ENCODE measurements at regions not wholly inside any gene's neighbourhood (a gene's known extent, or its start where the extent isn't known, plus 50 kb on each side); places are given as distances from the start of the nearest gene placed in this dataset.

GRCh38 chr18:6489977-6490376 is 75.3 kb upstream of the L3MBTL4 start:
- no peaks in the 10 kb centered on the region for H3K36me3 ChIP-seq (ENCODE audit: control insufficient read depth, insufficient read depth, low read length)
- no peak overlapping the region for H3K27ac ChIP-seq (ENCODE audit: low read length)
- H3K27me3 ChIP-seq (ENCODE audit: control insufficient read depth, insufficient read depth, low read length), result no peaks in the 10 kb centered on the region
- DNase-seq, result no peak
- no peaks in the 10 kb centered on the region for H3K9me3 ChIP-seq (ENCODE audit: control insufficient read depth, low read depth, low read length)
- no CpG with 5 or more reads among the region's 2 CpGs for WGBS (ENCODE audit: insufficient coverage, low lambda C conversion rate)
- no peak overlapping the region for H3K4me3 ChIP-seq (ENCODE audit: low read length)
- H3K4me1 ChIP-seq (ENCODE audit: control insufficient read depth, insufficient read depth, low read length), result no peaks in the 10 kb centered on the region

- H3K27me3 ChIP-seq (ENCODE audit: control insufficient read depth, insufficient read depth, low read length), result no peaks in the 10 kb centered on the region
- no peaks in the 10 kb centered on the region for H3K9me3 ChIP-seq (ENCODE audit: control insufficient read depth, low read depth, low read length)
- H3K27ac ChIP-seq (ENCODE audit: low read length), result no peak overlapping the region
- no CpG with 5 or more reads among the region's 5 CpGs for WGBS (ENCODE audit: insufficient coverage, low lambda C conversion rate)
- no peaks in the 10 kb centered on the region for H3K36me3 ChIP-seq (ENCODE audit: control insufficient read depth, insufficient read depth, low read length)
- H3K4me3 ChIP-seq (ENCODE audit: low read length), result no peak overlapping the region
- no peaks in the 10 kb centered on the region for H3K4me1 ChIP-seq (ENCODE audit: control insufficient read depth, insufficient read depth, low read length)
- no peak for DNase-seq
Measured at GRCh38 chr18:6493194-6493593, 78.5 kb upstream of the L3MBTL4 start.

GRCh38 chr18:6495536-6495935 is 80.8 kb upstream of the L3MBTL4 start:
- no peak overlapping the region for H3K4me3 ChIP-seq (ENCODE audit: low read length)
- no peaks in the 10 kb centered on the region for H3K36me3 ChIP-seq (ENCODE audit: control insufficient read depth, insufficient read depth, low read length)
- DNase-seq, result no peak
- WGBS (ENCODE audit: insufficient coverage, low lambda C conversion rate), result 100% methylated on average over 1 of the region's 5 CpGs
- H3K27me3 ChIP-seq (ENCODE audit: control insufficient read depth, insufficient read depth, low read length), result no peaks in the 10 kb centered on the region
- H3K27ac ChIP-seq (ENCODE audit: low read length), result no peak overlapping the region
- no peaks in the 10 kb centered on the region for H3K4me1 ChIP-seq (ENCODE audit: control insufficient read depth, insufficient read depth, low read length)
- no peaks in the 10 kb centered on the region for H3K9me3 ChIP-seq (ENCODE audit: control insufficient read depth, low read depth, low read length)

GRCh38 chr18:6497543-6497942 is 82.8 kb upstream of the L3MBTL4 start:
- no peak for DNase-seq
- Histone ChIP-seq H3K4me1 (ENCODE audit: control insufficient read depth, insufficient read depth, low read length) (no peaks in the 10 kb centered on the region), H3K27ac (ENCODE audit: low read length) (no peak overlapping the region), H3K36me3 (ENCODE audit: control insufficient read depth, insufficient read depth, low read length) (no peaks in the 10 kb centered on the region), H3K27me3 (ENCODE audit: control insufficient read depth, insufficient read depth, low read length) (no peaks in the 10 kb centered on the region), H3K4me3 (ENCODE audit: low read length) (no peak overlapping the region), H3K9me3 (ENCODE audit: control insufficient read depth, low read depth, low read length) (no peaks in the 10 kb centered on the region)
- WGBS (ENCODE audit: insufficient coverage, low lambda C conversion rate), result no CpG with 5 or more reads among the region's 4 CpGs

- H3K36me3 ChIP-seq (ENCODE audit: control insufficient read depth, insufficient read depth, low read length), result no peaks in the 10 kb centered on the region
- no peak overlapping the region for H3K27ac ChIP-seq (ENCODE audit: low read length)
- H3K27me3 ChIP-seq (ENCODE audit: control insufficient read depth, insufficient read depth, low read length), result no peaks in the 10 kb centered on the region
- H3K9me3 ChIP-seq (ENCODE audit: control insufficient read depth, low read depth, low read length), result no peaks in the 10 kb centered on the region
- no peak overlapping the region for H3K4me3 ChIP-seq (ENCODE audit: low read length)
- 65% methylated on average over 2 of the region's 2 CpGs for WGBS (ENCODE audit: insufficient coverage, low lambda C conversion rate)
- DNase-seq, result no peak
- no peaks in the 10 kb centered on the region for H3K4me1 ChIP-seq (ENCODE audit: control insufficient read depth, insufficient read depth, low read length)
Measured at GRCh38 chr18:6498289-6498856, 83.7 kb upstream of the L3MBTL4 start.

GRCh38 chr18:6504605-6505497 is 90.1 kb upstream of the L3MBTL4 start:
- no peaks in the 10 kb centered on the region for H3K27me3 ChIP-seq (ENCODE audit: control insufficient read depth, insufficient read depth, low read length)
- H3K9me3 ChIP-seq (ENCODE audit: control insufficient read depth, low read depth, low read length), result no peaks in the 10 kb centered on the region
- DNase-seq, result no peak
- H3K36me3 ChIP-seq (ENCODE audit: control insufficient read depth, insufficient read depth, low read length), result no peaks in the 10 kb centered on the region
- no peak overlapping the region for H3K27ac ChIP-seq (ENCODE audit: low read length)
- no CpG with 5 or more reads among the region's 5 CpGs for WGBS (ENCODE audit: insufficient coverage, low lambda C conversion rate)
- H3K4me3 ChIP-seq (ENCODE audit: low read length), result no peak overlapping the region
- H3K4me1 ChIP-seq (ENCODE audit: control insufficient read depth, insufficient read depth, low read length), result no peaks in the 10 kb centered on the region

- H3K27me3 ChIP-seq (ENCODE audit: control insufficient read depth, insufficient read depth, low read length), result no peaks in the 10 kb centered on the region
- no peak overlapping the region for H3K27ac ChIP-seq (ENCODE audit: low read length)
- H3K36me3 ChIP-seq (ENCODE audit: control insufficient read depth, insufficient read depth, low read length), result no peaks in the 10 kb centered on the region
- H3K9me3 ChIP-seq (ENCODE audit: control insufficient read depth, low read depth, low read length), result no peaks in the 10 kb centered on the region
- 83% methylated on average over 1 of the region's 2 CpGs for whole genome bisulfite sequencing (ENCODE audit: insufficient coverage, low lambda C conversion rate)
- no peak overlapping the region for H3K4me3 ChIP-seq (ENCODE audit: low read length)
- no peaks in the 10 kb centered on the region for H3K4me1 ChIP-seq (ENCODE audit: control insufficient read depth, insufficient read depth, low read length)
- DNase-seq, result no peak
Measured at GRCh38 chr18:6505498-6505875, 90.8 kb upstream of the L3MBTL4 start.

GRCh38 chr18:6509417-6509816 is 94.7 kb upstream of the L3MBTL4 start:
- 63% methylated on average over 3 of the region's 7 CpGs for WGBS (ENCODE audit: insufficient coverage, low lambda C conversion rate)
- DNase-seq, result no peak
- H3K9me3 ChIP-seq (ENCODE audit: control insufficient read depth, low read depth, low read length), result no peaks in the 10 kb centered on the region

GRCh38 chr18:6509832-6510231 is 95.1 kb upstream of the L3MBTL4 start:
- Histone ChIP-seq H3K4me3 (ENCODE audit: low read length) (no peak overlapping the region), H3K27me3 (ENCODE audit: control insufficient read depth, insufficient read depth, low read length) (no peaks in the 10 kb centered on the region), H3K9me3 (ENCODE audit: control insufficient read depth, low read depth, low read length) (no peaks in the 10 kb centered on the region), H3K36me3 (ENCODE audit: control insufficient read depth, insufficient read depth, low read length) (no peaks in the 10 kb centered on the region), H3K4me1 (ENCODE audit: control insufficient read depth, insufficient read depth, low read length) (no peaks in the 10 kb centered on the region), H3K27ac (ENCODE audit: low read length) (no peak overlapping the region)
- WGBS (ENCODE audit: insufficient coverage, low lambda C conversion rate), result 60% methylated on average over 1 of the region's 2 CpGs
- DNase-seq, result no peak

More at GRCh38 chr18:6509417-6509816, 94.7 kb upstream of the L3MBTL4 start:
- Histone ChIP-seq H3K27me3 (ENCODE audit: control insufficient read depth, insufficient read depth, low read length) (no peaks in the 10 kb centered on the region), H3K27ac (ENCODE audit: low read length) (no peak overlapping the region), H3K36me3 (ENCODE audit: control insufficient read depth, insufficient read depth, low read length) (no peaks in the 10 kb centered on the region), H3K4me1 (ENCODE audit: control insufficient read depth, insufficient read depth, low read length) (no peaks in the 10 kb centered on the region), H3K4me3 (ENCODE audit: low read length) (no peak overlapping the region)

- H3K4me1 ChIP-seq (ENCODE audit: control insufficient read depth, insufficient read depth, low read length), result no peaks in the 10 kb centered on the region
- no peak overlapping the region for H3K27ac ChIP-seq (ENCODE audit: low read length)
- no peaks in the 10 kb centered on the region for H3K9me3 ChIP-seq (ENCODE audit: control insufficient read depth, low read depth, low read length)
- DNase-seq, result no peak
- H3K36me3 ChIP-seq (ENCODE audit: control insufficient read depth, insufficient read depth, low read length), result no peaks in the 10 kb centered on the region
- no peaks in the 10 kb centered on the region for H3K27me3 ChIP-seq (ENCODE audit: control insufficient read depth, insufficient read depth, low read length)
- no peak overlapping the region for H3K4me3 ChIP-seq (ENCODE audit: low read length)
Measured at GRCh38 chr18:6520901-6521300, 106.2 kb upstream of the L3MBTL4 start.

Data from large intestine (tissue), 3 donors.